ENCODE measurements at regions not wholly inside any gene's neighbourhood (a gene's known extent, or its start where the extent isn't known, plus 50 kb on each side); places are given as distances from the start of the nearest gene placed in this dataset.

DNA sequence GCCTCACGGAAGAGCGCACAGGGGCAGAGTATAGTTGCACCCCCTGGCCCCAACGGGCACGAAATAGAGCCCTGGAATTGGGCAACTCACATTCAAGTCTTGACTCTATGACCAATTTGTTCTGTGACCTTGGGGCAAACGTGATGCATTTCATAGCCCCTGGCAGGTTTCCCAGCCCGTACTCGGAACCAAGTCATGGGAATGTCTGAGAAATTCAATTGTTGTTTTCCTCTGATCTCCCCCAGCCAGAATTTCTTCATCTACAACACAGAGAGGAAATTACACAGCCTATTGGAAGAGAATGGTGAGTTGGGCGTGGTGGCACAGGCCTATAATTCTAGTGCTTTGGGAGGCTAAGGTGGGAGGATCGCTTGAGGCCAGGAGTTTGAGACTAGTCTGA, 322.3 kb upstream of the SULF2 start:
- H3K9ac ChIP-seq (ENCODE audit: low read length): no peak overlapping the region
- H3K4me3 ChIP-seq (ENCODE audit: low read length): no peak overlapping the region
- no peaks in the 10 kb centered on the region for H3K36me3 ChIP-seq (replicated peaks; ENCODE audit: low read depth, low read length)
- no peaks in the 10 kb centered on the region for H3K9me3 ChIP-seq (ENCODE audit: insufficient read depth, low read length)
- H3K4me2 ChIP-seq (ENCODE audit: low read length): no peak overlapping the region
- H3K4me1 ChIP-seq (ENCODE audit: low read length): no peaks in the 10 kb centered on the region
- H4K20me1 ChIP-seq (ENCODE audit: insufficient read depth, low read length): no peaks in the 10 kb centered on the region
- no peak overlapping the region for H2AFZ ChIP-seq (ENCODE audit: low read depth, low read length)
- H3K27ac ChIP-seq (ENCODE audit: low read length): no peak overlapping the region
- H3K27me3 ChIP-seq (ENCODE audit: low read depth, low read length): peaks cover 79% of the 10 kb centered on the region
- H3K79me2 ChIP-seq (ENCODE audit: low read length): no peaks in the 10 kb centered on the region
- TF ChIP-seq EZH2phosphoT487 (IDR thresholded peaks at IDR 0.05; ENCODE audit: low read depth): no peak
- TF ChIP-seq, protein P1, sequence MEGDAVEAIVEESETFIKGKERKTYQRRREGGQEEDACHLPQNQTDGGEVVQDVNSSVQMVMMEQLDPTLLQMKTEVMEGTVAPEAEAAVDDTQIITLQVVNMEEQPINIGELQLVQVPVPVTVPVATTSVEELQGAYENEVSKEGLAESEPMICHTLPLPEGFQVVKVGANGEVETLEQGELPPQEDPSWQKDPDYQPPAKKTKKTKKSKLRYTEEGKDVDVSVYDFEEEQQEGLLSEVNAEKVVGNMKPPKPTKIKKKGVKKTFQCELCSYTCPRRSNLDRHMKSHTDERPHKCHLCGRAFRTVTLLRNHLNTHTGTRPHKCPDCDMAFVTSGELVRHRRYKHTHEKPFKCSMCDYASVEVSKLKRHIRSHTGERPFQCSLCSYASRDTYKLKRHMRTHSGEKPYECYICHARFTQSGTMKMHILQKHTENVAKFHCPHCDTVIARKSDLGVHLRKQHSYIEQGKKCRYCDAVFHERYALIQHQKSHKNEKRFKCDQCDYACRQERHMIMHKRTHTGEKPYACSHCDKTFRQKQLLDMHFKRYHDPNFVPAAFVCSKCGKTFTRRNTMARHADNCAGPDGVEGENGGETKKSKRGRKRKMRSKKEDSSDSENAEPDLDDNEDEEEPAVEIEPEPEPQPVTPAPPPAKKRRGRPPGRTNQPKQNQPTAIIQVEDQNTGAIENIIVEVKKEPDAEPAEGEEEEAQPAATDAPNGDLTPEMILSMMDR (IDR thresholded peaks at IDR 0.05; ENCODE audit: low read depth, low read length): no peak

DNA sequence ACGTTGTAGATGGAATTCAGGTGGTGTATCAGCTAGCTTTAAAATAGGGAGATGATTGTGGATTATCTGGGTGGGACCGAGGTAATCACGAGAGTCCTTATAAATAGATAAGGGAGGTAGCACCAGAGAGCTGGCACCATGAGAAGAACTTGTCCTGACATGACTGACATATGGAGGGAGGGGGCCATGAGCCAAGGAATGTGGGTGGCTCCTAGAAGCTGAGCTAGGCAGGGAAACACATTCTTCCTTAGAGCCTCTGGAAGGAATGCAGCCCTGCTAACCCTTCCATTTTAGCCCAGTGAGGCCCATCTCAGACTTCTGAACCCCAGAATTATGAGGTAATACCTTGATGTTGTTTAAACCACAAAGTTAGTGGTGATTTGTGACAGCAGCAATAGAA, 321.1 kb upstream of the SULF2 start:
- H3K9me3 ChIP-seq (ENCODE audit: insufficient read depth, low read length): no peaks in the 10 kb centered on the region
- no peak overlapping the region for H3K27ac ChIP-seq (ENCODE audit: low read length)
- no peak overlapping the region for H3K4me2 ChIP-seq (ENCODE audit: low read length)
- no peaks in the 10 kb centered on the region for H3K4me1 ChIP-seq (ENCODE audit: low read length)
- peaks cover 74% of the 10 kb centered on the region for H3K27me3 ChIP-seq (ENCODE audit: low read depth, low read length)
- H3K36me3 ChIP-seq (replicated peaks; ENCODE audit: low read depth, low read length): no peaks in the 10 kb centered on the region
- no peak overlapping the region for H3K9ac ChIP-seq (ENCODE audit: low read length)
- no peak for TF ChIP-seq EZH2phosphoT487 (IDR thresholded peaks at IDR 0.05; ENCODE audit: low read depth)
- TF ChIP-seq, protein P1 (IDR thresholded peaks at IDR 0.05; ENCODE audit: low read depth, low read length): no peak
- no peaks in the 10 kb centered on the region for H3K79me2 ChIP-seq (ENCODE audit: low read length)
- H3K4me3 ChIP-seq (ENCODE audit: low read length): no peak overlapping the region
- H2AFZ ChIP-seq (ENCODE audit: low read depth, low read length): no peak overlapping the region
- no peaks in the 10 kb centered on the region for H4K20me1 ChIP-seq (ENCODE audit: insufficient read depth, low read length)

DNA sequence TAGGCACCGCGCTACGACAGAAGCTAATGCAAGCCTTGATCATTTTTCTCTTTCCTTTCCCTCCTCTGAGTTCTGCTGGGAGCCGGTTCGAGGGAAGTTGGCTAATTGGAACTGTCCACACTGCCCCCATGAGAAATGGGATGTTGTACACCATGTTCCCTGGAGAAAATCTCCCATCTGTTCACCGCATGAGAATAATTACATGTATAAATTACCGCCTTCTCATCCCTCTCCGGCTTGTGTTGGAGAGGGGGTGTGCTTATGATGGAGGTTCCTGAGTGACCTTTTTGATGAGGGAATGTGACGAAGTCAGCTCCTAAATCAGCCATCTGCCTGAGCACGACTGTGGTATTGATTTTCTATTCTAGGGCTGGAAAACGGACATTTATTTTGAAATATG, 320.2 kb upstream of the SULF2 start:
- H3K79me2 ChIP-seq (ENCODE audit: low read length): no peaks in the 10 kb centered on the region
- no peak overlapping the region for H3K27ac ChIP-seq (ENCODE audit: low read length)
- H3K27me3 ChIP-seq (ENCODE audit: low read depth, low read length): peaks cover 74% of the 10 kb centered on the region
- no peaks in the 10 kb centered on the region for H3K9me3 ChIP-seq (ENCODE audit: insufficient read depth, low read length)
- no peak overlapping the region for H2AFZ ChIP-seq (ENCODE audit: low read depth, low read length)
- no peak overlapping the region for H3K4me2 ChIP-seq (ENCODE audit: low read length)
- no peaks in the 10 kb centered on the region for H4K20me1 ChIP-seq (ENCODE audit: insufficient read depth, low read length)
- no peak overlapping the region for H3K4me3 ChIP-seq (ENCODE audit: low read length)
- no peaks in the 10 kb centered on the region for H3K36me3 ChIP-seq (replicated peaks; ENCODE audit: low read depth, low read length)
- H3K4me1 ChIP-seq (ENCODE audit: low read length): no peaks in the 10 kb centered on the region
- TF ChIP-seq, protein P1 (IDR thresholded peaks at IDR 0.05; ENCODE audit: low read depth, low read length): no peak
- no peak for TF ChIP-seq EZH2phosphoT487 (IDR thresholded peaks at IDR 0.05; ENCODE audit: low read depth)
- no peak overlapping the region for H3K9ac ChIP-seq (ENCODE audit: low read length)

DNA sequence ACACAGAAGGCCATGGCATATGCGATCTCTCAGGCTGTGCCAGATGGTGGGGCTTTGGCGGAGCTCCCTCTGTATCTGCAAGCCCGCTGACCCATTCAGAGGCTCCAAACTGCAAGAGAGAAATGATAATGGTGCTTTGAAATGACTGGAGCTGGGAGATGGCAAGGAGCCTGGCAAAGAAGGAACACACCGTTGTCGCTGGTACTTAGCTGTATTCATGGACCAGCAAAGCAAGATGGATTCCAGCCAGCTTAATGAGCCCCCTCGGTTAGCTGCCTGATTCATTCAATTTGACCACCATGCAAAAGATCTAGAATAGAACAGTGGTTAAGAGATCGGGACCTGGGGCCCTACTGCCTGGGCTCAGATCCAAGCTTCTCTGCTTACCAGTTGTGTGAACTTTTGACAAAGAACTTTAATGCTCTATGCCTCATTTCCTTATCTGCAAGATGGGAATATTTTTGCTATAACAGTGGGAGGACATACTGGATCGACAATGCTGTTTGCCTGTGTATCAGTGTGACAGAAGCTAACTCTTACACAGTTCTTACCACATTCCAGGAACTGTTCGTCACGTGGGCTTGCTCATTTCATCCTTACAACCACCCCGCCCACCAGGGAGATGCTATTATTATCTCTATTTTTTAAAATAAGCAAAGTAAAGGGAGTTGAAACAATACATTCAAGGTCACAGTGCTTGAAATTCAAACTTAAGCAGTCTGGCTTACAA, 317.8 kb upstream of the SULF2 start:
- H3K4me1 ChIP-seq (ENCODE audit: low read length): no peaks in the 10 kb centered on the region
- no peak overlapping the region for H3K27ac ChIP-seq (ENCODE audit: low read length)
- H3K36me3 ChIP-seq (replicated peaks; ENCODE audit: low read depth, low read length): no peaks in the 10 kb centered on the region
- peaks cover 78% of the 10 kb centered on the region for H3K27me3 ChIP-seq (ENCODE audit: low read depth, low read length)
- no peak for TF ChIP-seq EZH2phosphoT487 (IDR thresholded peaks at IDR 0.05; ENCODE audit: low read depth)
- H4K20me1 ChIP-seq (ENCODE audit: insufficient read depth, low read length): no peaks in the 10 kb centered on the region
- no peak overlapping the region for H2AFZ ChIP-seq (ENCODE audit: low read depth, low read length)
- no peak overlapping the region for H3K4me2 ChIP-seq (ENCODE audit: low read length)
- no peaks in the 10 kb centered on the region for H3K9me3 ChIP-seq (ENCODE audit: insufficient read depth, low read length)
- no peak overlapping the region for H3K4me3 ChIP-seq (ENCODE audit: low read length)
- no peak overlapping the region for H3K9ac ChIP-seq (ENCODE audit: low read length)
- no peaks in the 10 kb centered on the region for H3K79me2 ChIP-seq (ENCODE audit: low read length)
